KBM-7 (cell line): ENCODE measurements at regions not wholly inside any gene's neighbourhood (a gene's known extent, or its start where the extent isn't known, plus 50 kb on each side); places are given as distances from the start of the nearest gene placed in this dataset.
"Not testable (repeated sequence)": the region's sequence is repeated elsewhere in the genome, so short reads cannot be mapped to it uniquely, and the experiment has no call there.

Experiments
- DNase-seq: peaks from one replicate; pipeline ENCODE4 v3.0.0-alpha.2; 2015
- in situ Hi-C: fragments of 300-500 bp; cut with MboI; formaldehyde crosslinking; loops from 2 replicates; pipeline ENCODE4 v1.14.3; 2020; ENCODE audit warnings: low sequenced_read_pairs, low pct_unique_long_range_greater_than_20kb, mixed read lengths

DNA sequence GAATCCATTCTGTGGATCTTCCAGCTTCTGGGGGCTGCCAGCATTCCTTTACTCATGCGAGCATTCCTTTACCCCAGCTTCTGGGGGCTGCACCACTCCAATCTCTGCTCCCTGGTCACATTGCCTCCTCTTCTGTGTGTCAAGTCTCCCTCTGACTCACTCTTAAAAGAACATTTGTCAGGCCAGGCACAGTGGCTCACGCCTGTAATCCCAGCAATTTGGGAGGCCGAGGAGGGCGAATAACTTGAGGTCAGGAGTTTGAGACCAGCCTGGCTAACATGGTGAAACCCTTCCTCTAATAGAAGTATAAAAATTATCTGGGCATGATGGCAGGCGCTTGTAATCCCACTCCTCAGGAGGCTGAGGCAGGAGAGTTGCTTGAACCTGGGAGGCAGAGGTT is 541.9 kb downstream of the FOXD4L4 start:
- in situ Hi-C loops, DNase-seq: not testable (repeated sequence)
